ENCODE measurements at regions not wholly inside any gene's neighbourhood (a gene's known extent, or its start where the extent isn't known, plus 50 kb on each side); places are given as distances from the start of the nearest gene placed in this dataset.

GRCh38 chr4:117831060-117831683, 203.1 kb upstream of the NDST3 start:
- peak overlapping the region; percentile 31 for H4K91ac ChIP-seq (ENCODE audit: low read length)
- 94% methylated on average over 10 of the region's 10 CpGs for WGBS

GRCh38 chr4:117835566-117835965, 198.7 kb upstream of the NDST3 start:
- Histone ChIP-seq H3K4me2 (ENCODE audit: low read length, poor library complexity, severe bottlenecking) (no peak overlapping the region), H3K9me3 (ENCODE audit: control insufficient read depth, low read length) (no peaks in the 10 kb centered on the region), H3K79me1 (replicated peaks; ENCODE audit: low read length, poor library complexity, severe bottlenecking) (no peaks in the 10 kb centered on the region), H3K14ac (ENCODE audit: low read length in 2 of 2) (no peak overlapping the region), H2BK120ac (ENCODE audit: low read depth, low read length) (no peak overlapping the region), H2BK15ac (ENCODE audit: low read depth, poor library complexity, severe bottlenecking) (no peak overlapping the region), H3K4ac (ENCODE audit: low read depth in 1 of 2, low read length in 2 of 2) (no peak overlapping the region), H2AK5ac (ENCODE audit: low read length, severe bottlenecking) (no peak overlapping the region), H3K27me3 (ENCODE audit: control insufficient read depth in 1 of 2, insufficient read depth in 1 of 2, low read length in 2 of 2) (no peaks in the 10 kb centered on the region), H2AFZ (ENCODE audit: low read depth, low read length) (no peak overlapping the region), H3K9ac (ENCODE audit: low read length) (no peak overlapping the region), H3K27ac (ENCODE audit: low read length, poor library complexity, severe bottlenecking) (no peak overlapping the region), H3K18ac (ENCODE audit: low read depth in 1 of 2, low read length in 2 of 2) (peak overlapping the region in 1 of 2 experiments; percentile 21), H2BK5ac (ENCODE audit: low read depth, low read length, poor library complexity, severe bottlenecking) (no peak overlapping the region), H4K91ac (ENCODE audit: low read length) (no peak overlapping the region), H2BK12ac (ENCODE audit: low read length in 2 of 2) (no peak overlapping the region), H3K4me3 (ENCODE audit: insufficient read depth in 1 of 2, low read depth in 1 of 2, low read length in 2 of 2) (no peak overlapping the region), H4K8ac (ENCODE audit: low read length) (no peak overlapping the region), H3K36me3 (ENCODE audit: control insufficient read depth in 1 of 2, insufficient read depth in 2 of 2, low read depth in 1 of 2, low read length in 2 of 2) (no peaks in the 10 kb centered on the region), H3K4me1 (ENCODE audit: control insufficient read depth, insufficient read depth, low read depth, low read length) (no peaks in the 10 kb centered on the region), H3K23ac (ENCODE audit: low read length in 2 of 2) (no peak overlapping the region)
- no peak for DNase-seq
- 97% methylated on average over 10 of the region's 10 CpGs for WGBS

More at GRCh38 chr4:117831060-117831683, 203.1 kb upstream of the NDST3 start:
- Histone ChIP-seq H3K27ac (ENCODE audit: low read length, poor library complexity, severe bottlenecking) (no peak overlapping the region), H4K8ac (ENCODE audit: low read length) (no peak overlapping the region), H3K79me1 (replicated peaks; ENCODE audit: low read length, poor library complexity, severe bottlenecking) (no peaks in the 10 kb centered on the region), H2AK5ac (ENCODE audit: low read length, severe bottlenecking) (no peak overlapping the region), H3K4me2 (ENCODE audit: low read length, poor library complexity, severe bottlenecking) (no peak overlapping the region), H2AFZ (ENCODE audit: low read depth, low read length) (no peak overlapping the region), H3K36me3 (ENCODE audit: control insufficient read depth in 1 of 2, insufficient read depth in 2 of 2, low read depth in 1 of 2, low read length in 2 of 2) (no peaks in the 10 kb centered on the region), H3K27me3 (ENCODE audit: control insufficient read depth in 1 of 2, insufficient read depth in 1 of 2, low read length in 2 of 2) (no peaks in the 10 kb centered on the region), H2BK15ac (ENCODE audit: low read depth, poor library complexity, severe bottlenecking) (no peak overlapping the region), H3K23ac (ENCODE audit: low read length in 2 of 2) (no peak overlapping the region), H2BK12ac (ENCODE audit: low read length in 2 of 2) (no peak overlapping the region), H3K14ac (ENCODE audit: low read length in 2 of 2) (no peak overlapping the region), H3K4ac (ENCODE audit: low read depth in 1 of 2, low read length in 2 of 2) (no peak overlapping the region), H3K4me3 (ENCODE audit: insufficient read depth in 1 of 2, low read depth in 1 of 2, low read length in 2 of 2) (no peak overlapping the region), H3K18ac (ENCODE audit: low read depth in 1 of 2, low read length in 2 of 2) (no peak overlapping the region), H3K9me3 (ENCODE audit: control insufficient read depth, low read length) (no peaks in the 10 kb centered on the region), H3K4me1 (ENCODE audit: control insufficient read depth, insufficient read depth, low read depth, low read length) (no peaks in the 10 kb centered on the region), H3K9ac (ENCODE audit: low read length) (no peak overlapping the region), H2BK120ac (ENCODE audit: low read depth, low read length) (no peak overlapping the region), H2BK5ac (ENCODE audit: low read depth, low read length, poor library complexity, severe bottlenecking) (no peak overlapping the region)
- no peak for DNase-seq

- H3K9me3 ChIP-seq (ENCODE audit: control insufficient read depth, low read length) = peaks cover 16% of the 10 kb centered on the region
- H3K79me1 ChIP-seq (replicated peaks; ENCODE audit: low read length, poor library complexity, severe bottlenecking) = no peaks in the 10 kb centered on the region
- H4K91ac ChIP-seq (ENCODE audit: low read length) = no peak overlapping the region
- H3K4me2 ChIP-seq (ENCODE audit: low read length, poor library complexity, severe bottlenecking) = no peak overlapping the region
- no peak overlapping the region for H2BK15ac ChIP-seq (ENCODE audit: low read depth, poor library complexity, severe bottlenecking)
- no peak overlapping the region for H2AK5ac ChIP-seq (ENCODE audit: low read length, severe bottlenecking)
- no peak overlapping the region for H3K14ac ChIP-seq (ENCODE audit: low read length in 2 of 2)
- DNase-seq = no peak
- no peak overlapping the region for H2BK12ac ChIP-seq (ENCODE audit: low read length in 2 of 2)
- H2BK120ac ChIP-seq (ENCODE audit: low read depth, low read length) = no peak overlapping the region
- H2BK5ac ChIP-seq (ENCODE audit: low read depth, low read length, poor library complexity, severe bottlenecking) = no peak overlapping the region
- H3K27me3 ChIP-seq (ENCODE audit: control insufficient read depth in 1 of 2, insufficient read depth in 1 of 2, low read length in 2 of 2) = no peaks in the 10 kb centered on the region
- H3K23ac ChIP-seq (ENCODE audit: low read length in 2 of 2) = no peak overlapping the region
- no peak overlapping the region for H3K27ac ChIP-seq (ENCODE audit: low read length, poor library complexity, severe bottlenecking)
- WGBS = 100% methylated on average over 1 of the region's 1 CpG
- no peak overlapping the region for H3K4me3 ChIP-seq (ENCODE audit: insufficient read depth in 1 of 2, low read depth in 1 of 2, low read length in 2 of 2)
- no peaks in the 10 kb centered on the region for H3K36me3 ChIP-seq (ENCODE audit: control insufficient read depth in 1 of 2, insufficient read depth in 2 of 2, low read depth in 1 of 2, low read length in 2 of 2)
- no peak overlapping the region for H3K9ac ChIP-seq (ENCODE audit: low read length)
- H3K4ac ChIP-seq (ENCODE audit: low read depth in 1 of 2, low read length in 2 of 2) = no peak overlapping the region
- H3K4me1 ChIP-seq (ENCODE audit: control insufficient read depth, insufficient read depth, low read depth, low read length) = no peaks in the 10 kb centered on the region
- H2AFZ ChIP-seq (ENCODE audit: low read depth, low read length) = no peak overlapping the region
- H4K8ac ChIP-seq (ENCODE audit: low read length) = no peak overlapping the region
- H3K18ac ChIP-seq (ENCODE audit: low read depth in 1 of 2, low read length in 2 of 2) = no peak overlapping the region
These were observed 189.7 kb upstream of the NDST3 start for GRCh38 chr4:117844594-117844993.

DNA sequence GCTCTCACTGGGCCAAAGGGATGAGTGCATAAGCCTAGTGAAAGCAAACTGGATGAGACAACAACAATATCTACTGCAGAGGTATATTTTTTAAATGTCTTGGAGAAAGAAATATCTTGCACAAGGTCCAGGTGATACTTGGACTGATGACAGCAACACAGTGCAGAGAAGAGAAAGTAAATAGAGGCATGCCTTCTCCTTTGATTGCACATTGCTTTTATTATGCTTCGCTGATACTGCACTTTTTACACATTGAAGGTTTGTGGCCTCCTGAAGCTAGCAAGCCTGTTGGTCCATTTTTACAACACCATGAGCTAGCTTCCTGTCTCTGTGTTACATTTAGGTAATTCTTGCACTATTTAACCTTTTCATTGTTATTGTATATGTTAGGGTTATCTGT, 189.0 kb upstream of the NDST3 start:
- Histone ChIP-seq H4K8ac (ENCODE audit: low read length) (no peak overlapping the region), H2BK15ac (ENCODE audit: low read depth, poor library complexity, severe bottlenecking) (no peak overlapping the region), H3K4me3 (ENCODE audit: insufficient read depth in 1 of 2, low read depth in 1 of 2, low read length in 2 of 2) (no peak overlapping the region), H3K27me3 (ENCODE audit: control insufficient read depth in 1 of 2, insufficient read depth in 1 of 2, low read length in 2 of 2) (no peaks in the 10 kb centered on the region), H3K4me2 (ENCODE audit: low read length, poor library complexity, severe bottlenecking) (no peak overlapping the region), H3K36me3 (ENCODE audit: control insufficient read depth in 1 of 2, insufficient read depth in 2 of 2, low read depth in 1 of 2, low read length in 2 of 2) (no peaks in the 10 kb centered on the region), H2AK5ac (ENCODE audit: low read length, severe bottlenecking) (no peak overlapping the region), H3K79me1 (replicated peaks; ENCODE audit: low read length, poor library complexity, severe bottlenecking) (no peaks in the 10 kb centered on the region), H4K91ac (ENCODE audit: low read length) (no peak overlapping the region), H2BK5ac (ENCODE audit: low read depth, low read length, poor library complexity, severe bottlenecking) (no peak overlapping the region), H2BK120ac (ENCODE audit: low read depth, low read length) (no peak overlapping the region), H3K27ac (ENCODE audit: low read length, poor library complexity, severe bottlenecking) (no peak overlapping the region), H3K4ac (ENCODE audit: low read depth in 1 of 2, low read length in 2 of 2) (no peak overlapping the region), H3K9ac (ENCODE audit: low read length) (no peak overlapping the region), H3K4me1 (ENCODE audit: control insufficient read depth, insufficient read depth, low read depth, low read length) (no peaks in the 10 kb centered on the region), H2AFZ (ENCODE audit: low read depth, low read length) (no peak overlapping the region), H3K18ac (ENCODE audit: low read depth in 1 of 2, low read length in 2 of 2) (no peak overlapping the region), H3K9me3 (ENCODE audit: control insufficient read depth, low read length) (peaks cover 22% of the 10 kb centered on the region), H3K14ac (ENCODE audit: low read length in 2 of 2) (no peak overlapping the region), H2BK12ac (ENCODE audit: low read length in 2 of 2) (no peak overlapping the region), H3K23ac (ENCODE audit: low read length in 2 of 2) (no peak overlapping the region)
- no peak for DNase-seq
- WGBS = 80% methylated on average over 1 of the region's 1 CpG
